ENCODE measurements at regions not wholly inside any gene's neighbourhood (a gene's known extent, or its start where the extent isn't known, plus 50 kb on each side); places are given as distances from the start of the nearest gene placed in this dataset.

GRCh38 chr10:50936335-50936734 lies 50.9 kb upstream of the A1CF start:
- no peak for DNase-seq

GRCh38 chr10:50937230-50937907 lies 51.9 kb upstream of the A1CF start:
- peak; percentile 47 for DNase-seq

GRCh38 chr10:50941629-50942028 lies 56.2 kb upstream of the A1CF start:
- DNase-seq: no peak

- DNase-seq: peak; percentile 41
Observed at GRCh38 chr10:50946991-50947781, 61.8 kb upstream of the A1CF start.

GRCh38 chr10:50951365-50951764 lies 65.9 kb upstream of the A1CF start:
- DNase-seq: no peak

GRCh38 chr10:50961297-50961696 lies 75.9 kb upstream of the A1CF start:
- DNase-seq: no peak

- DNase-seq: no peak
Observed at GRCh38 chr10:50963063-50963462, 77.6 kb upstream of the A1CF start.

- DNase-seq: peak; percentile 7
Observed at GRCh38 chr10:50968386-50969091, 83.1 kb upstream of the A1CF start.

GRCh38 chr10:50972591-50972990 lies 87.2 kb upstream of the A1CF start:
- no peak for DNase-seq

- no peak for DNase-seq
Observed at GRCh38 chr10:50981385-50981784, 92.9 kb upstream of the PRKG1 start.

GRCh38 chr10:50981904-50982303 lies 92.4 kb upstream of the PRKG1 start:
- DNase-seq: no peak

- no peak for DNase-seq
Observed at GRCh38 chr10:50982989-50983388, 91.3 kb upstream of the PRKG1 start.

GRCh38 chr10:50987934-50988333 lies 86.4 kb upstream of the PRKG1 start:
- DNase-seq: no peak

- peak; percentile 55 for DNase-seq
Observed at GRCh38 chr10:50988792-50989191, 85.5 kb upstream of the PRKG1 start.

GRCh38 chr10:50990568-50991455 lies 83.5 kb upstream of the PRKG1 start:
- peak; percentile 84 for DNase-seq

- peak; percentile 52 for DNase-seq
Observed at GRCh38 chr10:50991456-50992355, 82.6 kb upstream of the PRKG1 start.

- peak; percentile 43 for DNase-seq
Observed at GRCh38 chr10:50992356-50992901, 81.9 kb upstream of the PRKG1 start.

- DNase-seq: peak; percentile 87
Observed at GRCh38 chr10:50992972-50993766, 81.1 kb upstream of the PRKG1 start.

GRCh38 chr10:50993771-50994251 lies 80.5 kb upstream of the PRKG1 start:
- DNase-seq: peak; percentile 86

- DNase-seq: no peak
Observed at GRCh38 chr10:50997461-50997860, 76.8 kb upstream of the PRKG1 start.
